Liver (tissue), 8 donors: ENCODE measurements at regions not wholly inside any gene's neighbourhood (a gene's known extent, or its start where the extent isn't known, plus 50 kb on each side); places are given as distances from the start of the nearest gene placed in this dataset.

Source experiments
- DNase-seq: peaks from one replicate; pipeline ENCODE4 v3.0.0-alpha.2; 2017; ENCODE audit warnings: low spot score
- H3K27ac ChIP-seq, 2 donors: one replicate each; pipeline ENCODE4 v1.7.0; 2013; ENCODE audit warnings: inconsistent platforms in 2 of 2, low read length in 2 of 2, control low read depth in 1 of 2, low read depth in 1 of 2, mild to moderate bottlenecking in 1 of 2
- H3K27me3 ChIP-seq, 4 donors: one replicate each; pipeline versions ENCODE4 v1.6.1 to v1.7.0; 2013; ENCODE audit warnings: low read length in 3 of 4, inconsistent platforms in 1 of 4, mild to moderate bottlenecking in 1 of 4, moderate library complexity in 1 of 4; ENCODE audit not compliant: control insufficient read depth in 4 of 4, insufficient read depth in 4 of 4
- H3K36me3 ChIP-seq, 4 donors: one replicate each; pipeline versions ENCODE4 v1.6.1 to v1.7.0; 2013; ENCODE audit warnings: low read length in 3 of 4, mild to moderate bottlenecking in 3 of 4, low read depth in 1 of 4, moderate library complexity in 1 of 4; ENCODE audit not compliant: control insufficient read depth in 4 of 4, insufficient read depth in 3 of 4
- H3K4me1 ChIP-seq, 4 donors: one replicate each; pipeline versions ENCODE4 v1.6.1 to v1.7.0; 2013; ENCODE audit warnings: low read length in 3 of 4, mild to moderate bottlenecking in 3 of 4, moderate library complexity in 1 of 4; ENCODE audit not compliant: control insufficient read depth in 4 of 4, insufficient read depth in 4 of 4
- H3K4me3 ChIP-seq, 3 donors: one replicate each; pipeline versions ENCODE4 v1.6.1 to v1.7.0; 2013; ENCODE audit warnings: low read length in 3 of 3, control low read depth in 1 of 3, low read depth in 1 of 3, mild to moderate bottlenecking in 1 of 3
- H3K9ac ChIP-seq, 2 donors: one replicate each; pipeline ENCODE4 v1.7.0; 2013; ENCODE audit warnings: low read length in 2 of 2, mild to moderate bottlenecking in 2 of 2, moderate library complexity in 2 of 2, control low read depth in 1 of 2, low read depth in 1 of 2
- H3K9me3 ChIP-seq, 4 donors: one replicate each; pipeline versions ENCODE4 v1.6.1 to v1.7.0; 2013; ENCODE audit warnings: low read length in 3 of 4; ENCODE audit not compliant: control insufficient read depth in 4 of 4
- ATF3 ChIP-seq: IDR thresholded peaks from 2 replicates; pipeline ENCODE4 v1.6.1; 2016; ENCODE audit warnings: antibody characterized with exemption
- CTCF ChIP-seq: fragments of 150-350 bp; IDR thresholded peaks from 2 replicates; pipeline ENCODE4 v1.5.1; 2017; ENCODE audit warnings: improper control_type of control experiment, low read depth, low read length; ENCODE audit not compliant: missing input control
- EGR1 ChIP-seq, 2 donors: IDR thresholded peaks; 2 replicates each; pipeline ENCODE4 v1.6.1; 2016 to 2018; ENCODE audit warnings: antibody characterized with exemption in 2 of 2, low read depth in 2 of 2
- FOXA1 ChIP-seq: IDR thresholded peaks from 2 replicates; pipeline ENCODE4 v1.6.1; 2016; ENCODE audit warnings: antibody characterized with exemption
- FOXA2 ChIP-seq: IDR thresholded peaks from 2 replicates; pipeline ENCODE4 v1.6.1; 2016; ENCODE audit warnings: antibody characterized with exemption
- HNF4A ChIP-seq, 2 donors: conservative IDR thresholded peaks; 2 replicates each; pipeline ENCODE4 v1.6.1; 2016; ENCODE audit warnings: antibody characterized with exemption in 2 of 2, mild to moderate bottlenecking in 2 of 2
- HNF4G ChIP-seq: IDR thresholded peaks from 2 replicates; pipeline ENCODE4 v1.6.1; 2016; ENCODE audit warnings: antibody characterized with exemption
- JUND ChIP-seq, 2 donors: IDR thresholded peaks; 2 replicates each; pipeline ENCODE4 v1.6.1; 2016; ENCODE audit warnings: antibody characterized with exemption in 2 of 2
- MAX ChIP-seq: IDR thresholded peaks from 2 replicates; pipeline ENCODE4 v1.6.1; 2016; ENCODE audit warnings: antibody characterized with exemption
- RAD21 ChIP-seq, 2 donors: IDR thresholded peaks; 2 replicates each; pipeline ENCODE4 v1.6.1; 2016; ENCODE audit warnings: antibody characterized with exemption in 2 of 2, mild to moderate bottlenecking in 2 of 2
- REST ChIP-seq: IDR thresholded peaks from 2 replicates; pipeline ENCODE4 v1.6.1; 2016; ENCODE audit warnings: antibody characterized with exemption, mild to moderate bottlenecking
- SP1 ChIP-seq: IDR thresholded peaks from 2 replicates; pipeline ENCODE4 v1.6.1; 2018; ENCODE audit warnings: antibody characterized with exemption, mild to moderate bottlenecking
- TAF1 ChIP-seq: conservative IDR thresholded peaks from 2 replicates; pipeline ENCODE4 v1.6.1; 2016; ENCODE audit warnings: antibody characterized with exemption, mild to moderate bottlenecking
- YY1 ChIP-seq: IDR thresholded peaks from 2 replicates; pipeline ENCODE4 v1.6.1; 2016; ENCODE audit warnings: antibody characterized with exemption, mild to moderate bottlenecking
- ZBTB33 ChIP-seq: IDR thresholded peaks from 2 replicates; pipeline ENCODE4 v1.6.1; 2016; ENCODE audit warnings: antibody characterized with exemption
- WGBS: extraction: QIAGEN DNeasy Blood & Tissue Kit; methylation state at CpG from one replicate; pipeline ENCODE4 v1.1.7; 2013; 5-methylcytosine and 5-hydroxymethylcytosine counted together
- donor health status: healthy.
- donor health status: healthy.
- donor health status: healthy.
- donor health status: healthy.
- donor health status: healthy.

GRCh38 chr14:89637581-89637980, 220.5 kb upstream of the FOXN3 start (continued):
- TF ChIP-seq REST (no peak), JUND (IDR thresholded peaks at IDR 0.05) (no peak)

- no peaks in the 10 kb centered on the region for H3K36me3 ChIP-seq
- TF ChIP-seq FOXA2: no peak
- no peak for TF ChIP-seq JUND (IDR thresholded peaks at IDR 0.05)
- TF ChIP-seq CTCF: no peak
- no peak for TF ChIP-seq FOXA1
- TF ChIP-seq TAF1: no peak
- no peak for TF ChIP-seq RAD21 (IDR thresholded peaks at IDR 0.05)
- TF ChIP-seq EGR1 (IDR thresholded peaks at IDR 0.05; ENCODE audit: low read depth in 2 of 2): no peak
- TF ChIP-seq HNF4A (conservative IDR thresholded peaks at IDR 0.05): no peak
- no peak for TF ChIP-seq ZBTB33
- no peak for TF ChIP-seq MAX
- no peak for TF ChIP-seq ATF3
- no peak for TF ChIP-seq HNF4G
- no peak for TF ChIP-seq SP1
- TF ChIP-seq YY1: no peak
- no peak for TF ChIP-seq REST
- no peak for DNase-seq
- no peak overlapping the region for H3K9ac ChIP-seq
- no peak overlapping the region for H3K27ac ChIP-seq
- no peaks in the 10 kb centered on the region for H3K4me1 ChIP-seq
- H3K4me3 ChIP-seq: no peak overlapping the region
- no peaks in the 10 kb centered on the region for H3K9me3 ChIP-seq
- WGBS: 97% methylated on average over 8 of the region's 8 CpGs
- no peaks in the 10 kb centered on the region for H3K27me3 ChIP-seq
Observed at GRCh38 chr14:89635615-89636014, 218.6 kb upstream of the FOXN3 start.
